ENCODE measurements at regions not wholly inside any gene's neighbourhood (a gene's known extent, or its start where the extent isn't known, plus 50 kb on each side); places are given as distances from the start of the nearest gene placed in this dataset.

DNA sequence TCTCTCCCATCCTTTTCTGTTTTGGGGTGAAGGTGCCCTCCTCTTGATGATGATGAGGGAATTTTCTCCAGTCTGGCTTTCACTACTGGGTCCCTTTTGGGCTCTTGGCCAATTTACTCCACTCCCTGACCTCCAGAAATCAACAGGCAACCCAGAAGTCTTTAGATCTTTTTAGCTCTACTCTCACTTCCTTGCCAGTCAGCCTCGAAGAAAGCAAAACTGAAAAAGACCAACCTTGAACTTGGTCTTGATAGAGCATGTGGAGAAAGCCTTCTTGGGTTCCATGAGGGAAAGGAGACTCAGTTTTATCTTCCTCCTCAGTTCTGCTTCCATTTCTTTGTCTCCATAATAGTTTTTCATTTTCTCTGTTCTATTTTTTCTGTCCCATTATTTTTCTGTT is 91.4 kb upstream of the NPVF start:
- TF ChIP-seq CTCF (IDR thresholded peaks at IDR 0.05) (no peak), POLR2A (IDR thresholded peaks at IDR 0.05) (no peak)

All from testis (tissue), 2 donors.